ENCODE measurements at regions not wholly inside any gene's neighbourhood (a gene's known extent, or its start where the extent isn't known, plus 50 kb on each side); places are given as distances from the start of the nearest gene placed in this dataset.

GRCh38 chr1:76003946-76004345 is 70.6 kb upstream of the ST6GALNAC3 start:
- DNase-seq (ENCODE audit: insufficient read length, low spot score), result no peak

GRCh38 chr1:76005765-76006164 is 68.8 kb upstream of the ST6GALNAC3 start:
- TF ChIP-seq PAX5 (IDR thresholded peaks at IDR 0.05; ENCODE audit: insufficient read depth, low read length, severe bottlenecking) (no peak), POLR2AphosphoS5 (IDR thresholded peaks at IDR 0.05; ENCODE audit: low read depth, low read length) (no peak), TAF1 (IDR thresholded peaks at IDR 0.05; ENCODE audit: low read depth, low read length) (no peak), SPI1 (IDR thresholded peaks at IDR 0.05; ENCODE audit: low read depth, low read length) (no peak), POLR2A (IDR thresholded peaks at IDR 0.05; ENCODE audit: low read depth, low read length) (no peak), POU2F2 (IDR thresholded peaks at IDR 0.05; ENCODE audit: low read depth, low read length) (no peak)
- DNase-seq (ENCODE audit: insufficient read length, low spot score), result no peak
- FAIRE-seq, result no peak

More at GRCh38 chr1:76003946-76004345, 70.6 kb upstream of the ST6GALNAC3 start:
- TF ChIP-seq POLR2A (IDR thresholded peaks at IDR 0.05; ENCODE audit: low read depth, low read length) (no peak), POLR2AphosphoS5 (IDR thresholded peaks at IDR 0.05; ENCODE audit: low read depth, low read length) (no peak), SPI1 (IDR thresholded peaks at IDR 0.05; ENCODE audit: low read depth, low read length) (no peak), TAF1 (IDR thresholded peaks at IDR 0.05; ENCODE audit: low read depth, low read length) (no peak), POU2F2 (IDR thresholded peaks at IDR 0.05; ENCODE audit: low read depth, low read length) (no peak), PAX5 (IDR thresholded peaks at IDR 0.05; ENCODE audit: insufficient read depth, low read length, severe bottlenecking) (no peak)
- FAIRE-seq, result no peak

GRCh38 chr1:76006234-76006633 is 68.3 kb upstream of the ST6GALNAC3 start:
- FAIRE-seq, result no peak
- DNase-seq (ENCODE audit: insufficient read length, low spot score), result no peak
- TF ChIP-seq PAX5 (IDR thresholded peaks at IDR 0.05; ENCODE audit: insufficient read depth, low read length, severe bottlenecking), result no peak
- no peak for TF ChIP-seq POLR2A (IDR thresholded peaks at IDR 0.05; ENCODE audit: low read depth, low read length)
- TF ChIP-seq POLR2AphosphoS5 (IDR thresholded peaks at IDR 0.05; ENCODE audit: low read depth, low read length), result no peak
- TF ChIP-seq TAF1 (IDR thresholded peaks at IDR 0.05; ENCODE audit: low read depth, low read length), result no peak
- TF ChIP-seq SPI1 (IDR thresholded peaks at IDR 0.05; ENCODE audit: low read depth, low read length), result no peak
- TF ChIP-seq POU2F2 (IDR thresholded peaks at IDR 0.05; ENCODE audit: low read depth, low read length), result no peak

GRCh38 chr1:76010802-76011201 is 63.7 kb upstream of the ST6GALNAC3 start:
- no peak for FAIRE-seq
- DNase-seq (ENCODE audit: insufficient read length, low spot score), result no peak

GRCh38 chr1:76012341-76013205 is 62.0 kb upstream of the ST6GALNAC3 start:
- TF ChIP-seq POLR2A (IDR thresholded peaks at IDR 0.05; ENCODE audit: low read depth, low read length) (no peak), PAX5 (IDR thresholded peaks at IDR 0.05; ENCODE audit: insufficient read depth, low read length, severe bottlenecking) (no peak), SPI1 (IDR thresholded peaks at IDR 0.05; ENCODE audit: low read depth, low read length) (no peak), POU2F2 (IDR thresholded peaks at IDR 0.05; ENCODE audit: low read depth, low read length) (no peak), POLR2AphosphoS5 (IDR thresholded peaks at IDR 0.05; ENCODE audit: low read depth, low read length) (no peak), TAF1 (IDR thresholded peaks at IDR 0.05; ENCODE audit: low read depth, low read length) (no peak)
- DNase-seq (ENCODE audit: insufficient read length, low spot score) (no peak), FAIRE-seq (no peak)

More at GRCh38 chr1:76010802-76011201, 63.7 kb upstream of the ST6GALNAC3 start:
- TF ChIP-seq POU2F2 (IDR thresholded peaks at IDR 0.05; ENCODE audit: low read depth, low read length) (no peak), POLR2A (IDR thresholded peaks at IDR 0.05; ENCODE audit: low read depth, low read length) (no peak), PAX5 (IDR thresholded peaks at IDR 0.05; ENCODE audit: insufficient read depth, low read length, severe bottlenecking) (no peak)

GRCh38 chr1:76013206-76013581 is 61.4 kb upstream of the ST6GALNAC3 start:
- FAIRE-seq (no peak), DNase-seq (ENCODE audit: insufficient read length, low spot score) (no peak)
- TF ChIP-seq PAX5 (IDR thresholded peaks at IDR 0.05; ENCODE audit: insufficient read depth, low read length, severe bottlenecking) (no peak), POU2F2 (IDR thresholded peaks at IDR 0.05; ENCODE audit: low read depth, low read length) (no peak), POLR2A (IDR thresholded peaks at IDR 0.05; ENCODE audit: low read depth, low read length) (no peak), TAF1 (IDR thresholded peaks at IDR 0.05; ENCODE audit: low read depth, low read length) (no peak), POLR2AphosphoS5 (IDR thresholded peaks at IDR 0.05; ENCODE audit: low read depth, low read length) (no peak), SPI1 (IDR thresholded peaks at IDR 0.05; ENCODE audit: low read depth, low read length) (no peak)

- no peak for DNase-seq (ENCODE audit: insufficient read length, low spot score)
- FAIRE-seq, result no peak
- no peak for TF ChIP-seq PAX5 (IDR thresholded peaks at IDR 0.05; ENCODE audit: insufficient read depth, low read length, severe bottlenecking)
- TF ChIP-seq POU2F2 (IDR thresholded peaks at IDR 0.05; ENCODE audit: low read depth, low read length), result no peak
- no peak for TF ChIP-seq TAF1 (IDR thresholded peaks at IDR 0.05; ENCODE audit: low read depth, low read length)
- no peak for TF ChIP-seq POLR2A (IDR thresholded peaks at IDR 0.05; ENCODE audit: low read depth, low read length)
- TF ChIP-seq POLR2AphosphoS5 (IDR thresholded peaks at IDR 0.05; ENCODE audit: low read depth, low read length), result no peak
- no peak for TF ChIP-seq SPI1 (IDR thresholded peaks at IDR 0.05; ENCODE audit: low read depth, low read length)
Observed at GRCh38 chr1:76015478-76016103, 59.0 kb upstream of the ST6GALNAC3 start.

GRCh38 chr1:76018045-76018444 is 56.5 kb upstream of the ST6GALNAC3 start:
- FAIRE-seq (no peak), DNase-seq (ENCODE audit: insufficient read length, low spot score) (no peak)
- TF ChIP-seq POLR2AphosphoS5 (IDR thresholded peaks at IDR 0.05; ENCODE audit: low read depth, low read length) (no peak), POU2F2 (IDR thresholded peaks at IDR 0.05; ENCODE audit: low read depth, low read length) (no peak), POLR2A (IDR thresholded peaks at IDR 0.05; ENCODE audit: low read depth, low read length) (no peak), PAX5 (IDR thresholded peaks at IDR 0.05; ENCODE audit: insufficient read depth, low read length, severe bottlenecking) (no peak), SPI1 (IDR thresholded peaks at IDR 0.05; ENCODE audit: low read depth, low read length) (no peak), TAF1 (IDR thresholded peaks at IDR 0.05; ENCODE audit: low read depth, low read length) (no peak)

- TF ChIP-seq PAX5 (IDR thresholded peaks at IDR 0.05; ENCODE audit: insufficient read depth, low read length, severe bottlenecking) (no peak), POLR2AphosphoS5 (IDR thresholded peaks at IDR 0.05; ENCODE audit: low read depth, low read length) (no peak), TAF1 (IDR thresholded peaks at IDR 0.05; ENCODE audit: low read depth, low read length) (no peak), POU2F2 (IDR thresholded peaks at IDR 0.05; ENCODE audit: low read depth, low read length) (no peak), SPI1 (IDR thresholded peaks at IDR 0.05; ENCODE audit: low read depth, low read length) (no peak), POLR2A (IDR thresholded peaks at IDR 0.05; ENCODE audit: low read depth, low read length) (no peak)
- DNase-seq (ENCODE audit: insufficient read length, low spot score) (no peak), FAIRE-seq (no peak)
Observed at GRCh38 chr1:76021846-76022245, 52.7 kb upstream of the ST6GALNAC3 start.
